AG08395 (cell line): ENCODE measurements at regions not wholly inside any gene's neighbourhood (a gene's known extent, or its start where the extent isn't known, plus 50 kb on each side); places are given as distances from the start of the nearest gene placed in this dataset.

Experiments used
- DNase-seq: peaks from one replicate; pipeline ENCODE4 v3.0.0; 2012; ENCODE audit warnings: mixed read lengths, low spot score

DNA sequence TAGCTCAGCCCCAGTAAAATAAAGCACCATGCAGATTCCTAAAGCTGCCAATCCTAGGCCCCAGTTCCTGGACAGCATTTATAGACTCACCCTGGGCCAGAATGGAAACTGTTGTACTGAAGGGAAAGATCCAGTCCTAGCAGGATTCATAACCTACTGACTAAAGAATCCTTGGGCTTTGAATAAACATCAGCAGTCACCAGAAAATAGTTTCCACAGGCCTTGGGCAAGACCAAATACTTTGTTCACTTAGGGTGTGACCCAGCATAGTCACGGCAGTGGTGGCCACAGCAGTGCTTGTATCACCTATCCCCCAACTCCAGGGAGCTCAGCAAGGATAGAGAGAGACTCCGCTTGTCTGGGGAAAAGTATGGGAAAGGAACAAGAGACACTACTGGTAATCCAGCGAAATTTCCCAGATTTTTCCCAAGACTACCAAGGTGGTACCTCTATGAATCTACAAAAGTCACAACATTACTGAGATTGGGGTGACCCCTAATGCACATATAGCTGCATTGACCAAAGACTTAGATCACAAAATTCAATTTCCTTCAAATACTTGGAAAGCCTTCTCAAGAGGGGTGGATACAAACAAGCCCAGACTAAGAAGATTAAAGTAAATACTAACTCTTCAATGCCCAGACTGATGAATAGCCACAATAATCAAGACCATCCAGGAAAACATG, 748.1 kb upstream of the LRATD1 start:
- no peak for DNase-seq

- no peak for DNase-seq
Observed at GRCh38 chr2:13901526-13901925, 731.0 kb upstream of the LRATD1 start.

- no peak for DNase-seq
Observed at GRCh38 chr2:13905831-13906230, 726.7 kb upstream of the LRATD1 start.

GRCh38 chr2:13916066-13916465, 716.5 kb upstream of the LRATD1 start:
- DNase-seq: no peak

- no peak for DNase-seq
Observed at GRCh38 chr2:13917958-13918357, 714.6 kb upstream of the LRATD1 start.

DNA sequence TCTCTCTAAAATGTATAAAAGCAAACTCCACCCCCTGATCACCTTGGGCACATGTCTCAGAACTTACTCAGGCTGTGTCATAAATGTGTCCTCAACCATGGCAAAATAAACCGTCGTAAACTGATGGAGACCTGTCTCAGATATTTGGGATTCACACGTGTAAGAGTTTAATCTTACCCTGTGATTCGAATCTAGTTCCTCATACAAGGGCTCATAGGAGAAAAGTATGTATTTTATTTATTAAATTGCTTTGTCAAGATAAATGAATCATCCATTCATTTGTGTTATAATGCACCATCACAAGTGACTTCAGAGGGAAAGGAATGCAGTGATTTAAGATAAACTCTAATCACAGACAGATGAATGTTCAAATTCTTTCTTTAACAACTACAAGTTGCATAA, 712.5 kb upstream of the LRATD1 start:
- no peak for DNase-seq

GRCh38 chr2:13921245-13921644, 711.3 kb upstream of the LRATD1 start:
- no peak for DNase-seq

GRCh38 chr2:13923823-13924222, 708.7 kb upstream of the LRATD1 start:
- DNase-seq: no peak

DNA sequence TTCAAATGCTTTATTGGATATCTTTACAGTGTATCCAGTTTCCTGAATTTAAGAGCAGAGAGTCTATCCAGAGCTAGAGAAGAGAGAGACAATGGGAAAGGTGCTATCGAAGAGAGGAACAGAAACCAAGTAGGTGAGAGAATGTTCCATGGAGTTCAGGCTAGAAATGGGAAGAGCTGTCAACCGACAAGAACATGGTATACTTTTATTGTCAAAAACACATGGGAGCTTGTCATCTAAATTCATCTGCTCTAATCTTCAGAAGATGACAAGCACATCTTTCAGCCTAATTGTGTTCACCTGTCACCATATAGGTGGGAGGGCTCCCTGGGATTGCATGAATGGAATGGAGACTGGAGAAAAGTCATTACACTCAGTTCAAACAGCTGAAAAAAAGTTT, 690.4 kb upstream of the LRATD1 start:
- DNase-seq: no peak

GRCh38 chr2:13950761-13951160, 681.8 kb upstream of the LRATD1 start:
- DNase-seq: no peak

GRCh38 chr2:13968811-13969210, 663.7 kb upstream of the LRATD1 start:
- no peak for DNase-seq

GRCh38 chr2:13986119-13986720, 646.3 kb upstream of the LRATD1 start:
- DNase-seq: no peak

DNA sequence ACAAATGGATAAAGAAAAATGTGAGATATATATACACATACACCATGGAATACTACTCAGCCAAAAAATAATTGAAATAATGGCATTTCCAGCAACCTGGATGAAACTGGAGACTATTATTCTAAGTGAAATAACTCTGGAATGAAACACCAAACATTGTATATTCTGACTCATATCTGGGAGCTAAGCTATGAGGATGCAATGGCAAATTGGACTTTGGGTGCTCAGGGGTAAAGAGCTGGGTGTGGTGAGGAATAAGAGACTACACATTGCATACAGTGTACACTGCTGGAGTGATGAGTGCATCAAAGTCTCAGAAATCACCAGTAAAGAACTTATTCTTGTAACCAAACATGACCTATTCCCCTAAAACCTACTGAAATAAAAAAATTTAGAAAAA, 636.0 kb upstream of the LRATD1 start:
- DNase-seq: no peak

- no peak for DNase-seq
Observed at GRCh38 chr2:14011190-14011589, 621.3 kb upstream of the LRATD1 start.

- DNase-seq: no peak
Observed at GRCh38 chr2:14015113-14015630, 617.3 kb upstream of the LRATD1 start.

GRCh38 chr2:14016289-14016955, 616.1 kb upstream of the LRATD1 start:
- no peak for DNase-seq

DNA sequence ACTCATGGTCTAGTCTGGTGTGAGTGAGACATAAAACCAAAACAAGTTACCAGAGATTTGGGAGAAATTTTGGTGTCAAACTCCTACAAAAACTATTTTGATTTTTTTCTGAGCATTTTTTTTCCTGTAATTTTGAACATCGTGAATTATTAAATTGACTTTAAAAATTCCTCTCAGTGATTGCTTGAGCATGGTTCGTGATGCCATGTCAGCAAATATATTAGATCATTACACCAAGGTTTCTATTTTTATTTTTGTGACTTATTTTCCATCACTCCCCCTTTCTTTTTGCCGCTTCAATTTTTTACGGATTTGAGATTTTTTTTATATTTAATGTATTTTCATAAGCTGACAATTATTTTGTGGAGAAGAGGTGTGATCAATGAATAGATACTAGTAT, 613.9 kb upstream of the LRATD1 start:
- no peak for DNase-seq

DNA sequence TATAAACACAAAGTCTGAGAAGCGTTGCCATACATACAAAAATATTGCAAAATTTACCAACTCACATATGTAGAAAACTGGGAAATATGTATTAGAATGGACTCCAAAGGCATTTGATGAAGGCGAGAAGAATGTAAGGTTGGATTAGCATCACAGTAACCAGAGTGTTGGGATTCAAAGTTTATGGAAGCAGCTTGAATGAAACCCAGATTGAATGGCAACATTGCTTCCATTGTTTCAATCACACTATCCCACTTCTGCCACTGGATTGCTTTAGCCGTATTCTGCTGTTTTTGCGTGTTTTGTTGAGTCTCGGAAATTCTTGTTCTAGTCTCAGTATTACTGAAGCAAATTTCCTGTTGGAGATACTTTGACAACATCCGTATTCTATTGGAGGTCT, 609.0 kb upstream of the LRATD1 start:
- DNase-seq: no peak

GRCh38 chr2:14039134-14039533, 593.4 kb upstream of the LRATD1 start:
- DNase-seq: no peak

- DNase-seq: no peak
Observed at GRCh38 chr2:14047491-14047890, 585.0 kb upstream of the LRATD1 start.

GRCh38 chr2:14051401-14051800, 581.1 kb upstream of the LRATD1 start:
- no peak for DNase-seq

- no peak for DNase-seq
Observed at GRCh38 chr2:14053105-14053504, 579.4 kb upstream of the LRATD1 start.

DNA sequence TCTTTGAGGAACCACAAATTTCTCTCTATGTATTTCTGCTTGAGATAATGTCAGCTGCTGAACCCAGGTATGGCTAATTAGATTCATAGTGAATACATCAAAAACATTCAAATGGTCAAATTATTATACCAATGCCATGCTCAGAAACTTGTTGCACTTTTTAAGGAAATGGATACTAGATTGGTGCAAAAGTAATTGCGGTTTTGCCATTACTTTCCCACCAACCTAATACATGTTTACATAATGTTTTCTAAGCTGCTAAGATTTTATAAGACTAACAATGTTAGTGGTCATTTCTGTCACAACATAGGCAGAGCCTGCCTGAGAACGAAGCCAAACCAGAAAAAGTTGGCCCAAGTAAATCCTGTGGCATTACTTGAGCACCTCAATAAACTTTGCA, 568.2 kb upstream of the LRATD1 start:
- DNase-seq: no peak
